Common myeloid progenitor, CD34-positive (primary cell): ENCODE measurements at regions not wholly inside any gene's neighbourhood (a gene's known extent, or its start where the extent isn't known, plus 50 kb on each side); places are given as distances from the start of the nearest gene placed in this dataset.
"Not testable (repeated sequence)": the region's sequence is repeated elsewhere in the genome, so short reads cannot be mapped to it uniquely, and the experiment has no call there.

Source experiments
- CTCF ChIA-PET: fragments of 350-600 bp; sonication (Branson Sonifier 250); formaldehyde crosslinking; loops from one replicate; lab custom pipeline; 2021; ENCODE audit warnings: antibody characterized with exemption; lab: Charles Lee
- POLR2A ChIA-PET: fragments of 350-600 bp; sonication (Branson Sonifier 250); formaldehyde crosslinking; loops from one replicate; lab custom pipeline; 2021; ENCODE audit warnings: antibody characterized with exemption; lab: Charles Lee
- DNase-seq, 3 donors: peaks; one replicate each; pipeline versions ENCODE4 v3.0.0 to v3.0.0-alpha.2; 2013
- H3K27ac ChIP-seq, 2 experiments: 1 replicate in 1 of 2; 2 replicates in 1 of 2; pipeline ENCODE4 v1.7.0; 2013; ENCODE audit warnings: inconsistent platforms in 2 of 2, low read length in 2 of 2, mild to moderate bottlenecking in 2 of 2, low read depth in 1 of 2, moderate library complexity in 1 of 2; ENCODE audit not compliant: severe bottlenecking in 2 of 2, insufficient read depth in 1 of 2, poor library complexity in 1 of 2
- H3K27me3 ChIP-seq, 5 experiments: replicated peaks in 2 of 5; 1 replicate in 3 of 5; 2 replicates in 2 of 5; pipeline versions ENCODE4 v1.6.1 to v1.7.0; 2013; ENCODE audit warnings: low read length in 4 of 5, mild to moderate bottlenecking in 2 of 5, moderate library complexity in 2 of 5, inconsistent platforms in 1 of 5; ENCODE audit not compliant: insufficient read depth in 5 of 5, control insufficient read depth in 4 of 5
- H3K36me3 ChIP-seq, 4 experiments: 1 replicate in 2 of 4; 2 replicates in 2 of 4; pipeline versions ENCODE4 v1.6.1 to v1.7.0; 2013; ENCODE audit warnings: low read length in 3 of 4, control low read depth in 1 of 4, mild to moderate bottlenecking in 1 of 4; ENCODE audit not compliant: control insufficient read depth in 4 of 4, insufficient read depth in 4 of 4
- H3K4me1 ChIP-seq, 4 experiments: 1 replicate in 3 of 4; 2 replicates in 1 of 4; pipeline versions ENCODE4 v1.6.1 to v1.7.1; 2013; ENCODE audit warnings: low read length in 3 of 4, mild to moderate bottlenecking in 3 of 4, control low read depth in 1 of 4, inconsistent platforms in 1 of 4, moderate library complexity in 1 of 4; ENCODE audit not compliant: control insufficient read depth in 4 of 4, insufficient read depth in 4 of 4; ENCODE audit errors: control extremely low read depth in 1 of 4
- H3K4me3 ChIP-seq, 7 experiments: 1 replicate in 4 of 7; 2 replicates in 3 of 7; pipeline versions ENCODE4 v1.5.1 to v1.7.0; 2013; ENCODE audit warnings: mild to moderate bottlenecking in 7 of 7, low read length in 6 of 7, moderate library complexity in 6 of 7, inconsistent platforms in 2 of 7, low read depth in 2 of 7, control low read depth in 1 of 7; ENCODE audit not compliant: insufficient read depth in 4 of 7, control insufficient read depth in 1 of 7; ENCODE audit errors: extremely low read depth in 1 of 7
- H3K9me3 ChIP-seq, 5 experiments: 1 replicate in 4 of 5; 2 replicates in 1 of 5; pipeline versions ENCODE4 v1.6.1 to v1.7.1; 2013; ENCODE audit warnings: low read length in 4 of 5, mild to moderate bottlenecking in 2 of 5, inconsistent platforms in 1 of 5, low read depth in 1 of 5, moderate library complexity in 1 of 5; ENCODE audit not compliant: control insufficient read depth in 4 of 5, insufficient read depth in 2 of 5; ENCODE audit errors: control extremely low read depth in 1 of 5
- WGBS: methylation state at CpG from one replicate; pipeline ENCODE4 v1.1.5; 2013; ENCODE audit not compliant: insufficient coverage; 5-methylcytosine and 5-hydroxymethylcytosine counted together

DNA sequence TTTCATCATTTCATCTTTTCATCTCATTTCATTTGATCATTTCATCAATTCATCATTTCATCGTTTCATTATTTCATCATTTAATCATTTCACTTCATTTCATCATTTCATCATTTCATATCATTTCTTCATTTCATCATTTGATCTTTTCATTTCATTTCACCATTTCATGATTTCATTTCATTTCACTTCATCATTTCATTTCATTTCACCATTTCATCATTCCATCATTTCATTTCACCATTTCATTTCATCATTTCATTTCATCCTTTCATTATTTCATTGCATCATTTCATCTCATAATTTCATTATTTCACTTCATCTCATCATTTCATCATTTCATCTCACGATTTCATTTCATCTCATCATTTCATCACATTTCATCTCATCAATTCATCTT is 127.8 kb downstream of the ANKRD30BL start:
- POLR2A ChIA-PET, result no interaction called here
- 95% methylated on average over 2 of the region's 2 CpGs for WGBS
- Histone ChIP-seq H3K4me1 (peaks cover 0 to 10% (median 6%) of the 10 kb centered on the region in 4 experiments), H3K4me3 (no peak overlapping the region), H3K27me3 (peaks cover 2 to 39% (median 6%) of the 10 kb centered on the region in 5 experiments), H3K9me3 (no peaks in the 10 kb centered on the region), H3K27ac (no peak overlapping the region), H3K36me3 (no peaks in the 10 kb centered on the region)
- CTCF ChIA-PET, result no interaction called here
- DNase-seq, result no peak

DNA sequence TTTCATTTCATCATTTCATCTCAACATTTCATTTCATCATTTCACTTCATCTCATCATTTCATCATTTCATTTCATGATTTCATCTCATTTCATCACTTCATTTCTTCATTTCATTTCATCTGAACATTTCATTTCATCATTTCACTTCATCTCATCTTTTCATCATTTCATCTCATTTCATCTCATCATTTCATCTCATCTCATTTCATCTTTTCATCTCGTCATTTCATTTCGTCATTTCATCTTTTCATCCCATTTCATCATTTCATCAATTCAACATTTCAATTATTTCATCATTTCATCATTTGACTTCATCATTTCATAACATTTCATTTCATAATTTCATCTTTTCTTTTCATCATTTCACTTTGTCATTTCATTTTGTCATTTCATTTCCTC is 128.4 kb downstream of the ANKRD30BL start:
- H3K27ac ChIP-seq, result no peak overlapping the region
- POLR2A ChIA-PET, result no interaction called here
- 93% methylated on average over 2 of the region's 2 CpGs for WGBS

DNA sequence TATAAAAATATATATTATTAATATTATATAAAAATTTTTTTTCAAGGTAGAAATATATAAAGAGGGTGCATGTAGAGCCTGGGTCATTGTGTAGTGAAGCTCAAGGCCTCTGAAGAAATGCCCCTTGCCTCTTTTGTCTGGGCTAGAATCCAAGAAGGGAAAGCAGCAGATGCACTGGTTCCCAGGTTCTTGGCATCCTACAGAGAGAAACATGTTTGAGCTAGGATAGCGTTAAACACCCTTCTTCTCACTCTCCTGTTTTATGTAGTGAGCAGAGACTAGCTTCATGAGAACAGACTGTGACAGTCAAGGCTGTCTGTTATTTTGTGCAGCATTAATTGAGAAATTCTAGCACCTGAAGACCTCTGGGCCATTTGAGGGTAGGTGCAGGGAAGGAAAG is 149.7 kb downstream of the ANKRD30BL start:
- H3K36me3 ChIP-seq, H3K9me3 ChIP-seq, H3K27ac ChIP-seq, DNase-seq, H3K4me3 ChIP-seq, H3K4me1 ChIP-seq, POLR2A ChIA-PET, CTCF ChIA-PET: not testable (repeated sequence)
- peaks cover 2 to 25% (median 3%) of the 10 kb centered on the region in 5 experiments for H3K27me3 ChIP-seq
- no CpG with 5 or more reads among the region's 1 CpG for WGBS

More for the DNA sequence above, 128.4 kb downstream of the ANKRD30BL start:
- H3K4me1 ChIP-seq, result peaks cover 0 to 8% (median 6%) of the 10 kb centered on the region in 4 experiments
- no peak overlapping the region for H3K4me3 ChIP-seq
- no peaks in the 10 kb centered on the region for H3K36me3 ChIP-seq
- H3K9me3 ChIP-seq, result no peaks in the 10 kb centered on the region
- H3K27me3 ChIP-seq, result peaks cover 0 to 33% (median 6%) of the 10 kb centered on the region in 5 experiments
- DNase-seq, result no peak
- CTCF ChIA-PET, result no interaction called here

DNA sequence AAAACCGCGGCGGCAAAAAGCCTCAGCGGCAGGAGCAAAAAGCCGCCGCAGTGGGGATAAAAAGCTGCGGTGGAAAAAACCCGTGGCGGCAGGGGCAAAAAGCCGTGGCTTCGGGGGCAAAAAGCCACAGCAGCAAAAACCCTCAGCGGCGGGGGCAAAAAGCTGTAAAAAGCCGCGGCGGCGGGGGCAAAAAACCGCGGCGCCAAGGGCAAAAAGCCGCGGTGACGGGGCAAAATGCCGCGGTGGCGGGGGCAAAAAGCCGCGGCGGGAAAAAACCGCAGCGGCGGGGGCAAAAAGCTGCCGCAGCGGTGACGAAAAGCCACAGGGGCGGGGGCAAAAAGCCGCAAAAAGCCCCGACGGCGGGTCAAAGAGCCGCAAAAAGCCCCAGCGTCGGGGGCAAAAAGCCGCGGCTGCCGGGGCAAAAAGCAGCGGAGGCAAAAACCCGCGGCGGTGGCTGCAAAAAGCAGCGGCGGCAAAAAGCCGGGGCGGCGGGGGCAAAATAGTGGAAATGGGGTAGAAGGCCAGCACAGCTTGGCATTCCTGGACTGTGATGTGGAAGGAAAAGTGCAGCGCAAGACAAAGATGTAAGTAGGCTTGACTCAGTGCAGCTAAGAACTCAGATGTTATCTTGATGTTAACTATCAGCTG is 151.8 kb downstream of the ANKRD30BL start:
- peak; percentile 9 to 45 (median 39) for DNase-seq
- H3K9me3 ChIP-seq, result no peaks in the 10 kb centered on the region
- no peak overlapping the region for H3K27ac ChIP-seq
- POLR2A ChIA-PET, result no interaction called here
- WGBS, result 3% methylated on average over 47 of the region's 56 CpGs
- no peaks in the 10 kb centered on the region for H3K36me3 ChIP-seq
- no peaks in the 10 kb centered on the region for H3K4me1 ChIP-seq
- H3K27me3 ChIP-seq, result peaks cover 2 to 25% (median 3%) of the 10 kb centered on the region in 5 experiments
- peak overlapping the region in 1 of 7 experiments; percentile 2 for H3K4me3 ChIP-seq
- CTCF ChIA-PET, result no interaction called here

DNA sequence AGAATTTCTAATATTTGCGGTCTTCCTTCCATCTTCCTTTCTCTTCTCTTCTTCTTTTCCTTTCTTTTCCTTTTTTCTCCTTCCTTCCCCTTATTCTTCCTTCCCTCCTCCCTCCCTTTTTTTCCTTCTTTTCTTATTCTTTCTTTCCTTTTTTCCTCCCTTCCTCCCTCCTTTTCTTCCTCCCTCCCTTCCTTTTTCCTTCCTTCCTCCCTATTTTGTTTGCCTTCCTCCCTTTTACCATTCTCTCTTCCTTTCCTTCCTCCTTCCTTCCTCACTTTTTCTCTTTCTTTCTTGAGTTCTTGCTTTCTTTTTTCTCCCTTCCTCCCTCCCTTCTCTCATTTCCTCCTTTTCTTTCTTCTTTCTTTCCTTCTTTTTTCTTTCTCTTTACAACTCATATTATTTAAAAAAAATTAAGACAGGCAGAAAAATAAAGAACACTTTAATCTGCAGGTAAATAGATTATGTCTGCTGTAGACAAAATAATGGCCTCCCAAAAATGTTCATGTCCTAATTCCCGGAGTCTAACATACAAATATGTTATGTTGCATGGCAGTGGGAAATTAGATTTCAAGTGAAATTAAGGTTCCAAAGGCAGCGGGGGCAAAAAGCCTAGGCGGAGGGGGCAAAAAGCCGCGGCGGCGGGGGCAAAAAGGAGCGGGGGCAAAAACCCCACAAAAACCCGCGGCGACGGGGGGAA is 152.4 kb downstream of the ANKRD30BL start:
- H3K4me3 ChIP-seq, result peak overlapping the region in 1 of 7 experiments; percentile 2
- H3K36me3 ChIP-seq, result no peaks in the 10 kb centered on the region
- ChIA-PET CTCF (no interaction called here), POLR2A (no interaction called here)
- no peaks in the 10 kb centered on the region for H3K4me1 ChIP-seq
- no peak overlapping the region for H3K27ac ChIP-seq
- WGBS, result 15% methylated on average over 6 of the region's 13 CpGs
- H3K9me3 ChIP-seq, result no peaks in the 10 kb centered on the region
- H3K27me3 ChIP-seq, result peaks cover 2 to 25% (median 3%) of the 10 kb centered on the region in 5 experiments
- no peak for DNase-seq

DNA sequence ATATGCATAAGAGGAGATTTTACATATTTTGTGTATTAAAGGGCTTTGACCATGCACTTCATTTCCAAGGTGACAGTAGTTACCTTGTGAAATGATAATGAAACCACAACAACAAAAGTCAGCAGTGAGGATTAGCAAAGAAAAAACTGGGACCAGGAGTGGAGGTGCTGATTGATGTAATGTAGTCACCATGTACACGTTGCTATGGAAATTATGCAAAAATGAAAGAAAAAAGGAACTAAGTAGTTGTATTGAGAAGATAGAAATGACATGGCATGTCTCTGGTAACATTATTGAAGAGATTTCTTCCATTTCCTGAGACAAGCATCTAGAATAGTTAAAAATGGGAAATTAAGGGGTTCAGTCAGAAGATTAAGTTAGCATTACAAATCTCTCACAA is 171.0 kb downstream of the ANKRD30BL start:
- CTCF ChIA-PET, H3K36me3 ChIP-seq, H3K4me3 ChIP-seq, POLR2A ChIA-PET, H3K9me3 ChIP-seq, H3K27ac ChIP-seq, DNase-seq, H3K27me3 ChIP-seq, H3K4me1 ChIP-seq: not testable (repeated sequence)
- no CpG with 5 or more reads among the region's 1 CpG for WGBS

DNA sequence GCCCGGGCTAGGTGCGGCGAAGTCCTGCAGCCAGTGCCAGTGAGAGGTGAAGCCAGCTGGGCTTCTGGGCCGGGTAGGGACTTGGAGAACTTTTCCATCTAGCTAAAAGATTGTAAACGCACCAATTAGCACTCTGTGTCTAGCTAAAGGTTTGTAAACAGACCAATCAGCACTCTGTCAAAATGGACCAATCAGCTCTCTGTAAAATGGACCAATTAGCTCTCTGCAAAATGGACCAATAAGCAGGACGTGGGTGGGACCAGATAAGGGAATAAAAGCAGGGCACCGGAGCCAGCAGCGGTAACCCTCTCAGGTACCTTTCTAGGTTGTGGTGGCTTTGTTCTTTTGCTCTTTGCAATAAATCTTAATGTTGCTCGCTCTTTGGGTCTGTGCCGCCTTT is 195.1 kb downstream of the ANKRD30BL start:
- H3K4me1 ChIP-seq, CTCF ChIA-PET, H3K27ac ChIP-seq, H3K4me3 ChIP-seq, DNase-seq, H3K27me3 ChIP-seq, H3K9me3 ChIP-seq, POLR2A ChIA-PET, H3K36me3 ChIP-seq: not testable (repeated sequence)
- WGBS, result 72% methylated on average over 10 of the region's 10 CpGs
